GM19328 (cell line): ENCODE measurements at regions not wholly inside any gene's neighbourhood (a gene's known extent, or its start where the extent isn't known, plus 50 kb on each side); places are given as distances from the start of the nearest gene placed in this dataset.
"Not testable (repeated sequence)": the region's sequence is repeated elsewhere in the genome, so short reads cannot be mapped to it uniquely, and the experiment has no call there.

ENCODE experiments used
- ATAC-seq: cut with Tn5 transposase; IDR thresholded peaks from one replicate; pipeline ENCODE4 v1.9.1; 2021; ENCODE audit warnings: mild to moderate bottlenecking, moderate library complexity; ENCODE audit not compliant: unreplicated experiment

DNA sequence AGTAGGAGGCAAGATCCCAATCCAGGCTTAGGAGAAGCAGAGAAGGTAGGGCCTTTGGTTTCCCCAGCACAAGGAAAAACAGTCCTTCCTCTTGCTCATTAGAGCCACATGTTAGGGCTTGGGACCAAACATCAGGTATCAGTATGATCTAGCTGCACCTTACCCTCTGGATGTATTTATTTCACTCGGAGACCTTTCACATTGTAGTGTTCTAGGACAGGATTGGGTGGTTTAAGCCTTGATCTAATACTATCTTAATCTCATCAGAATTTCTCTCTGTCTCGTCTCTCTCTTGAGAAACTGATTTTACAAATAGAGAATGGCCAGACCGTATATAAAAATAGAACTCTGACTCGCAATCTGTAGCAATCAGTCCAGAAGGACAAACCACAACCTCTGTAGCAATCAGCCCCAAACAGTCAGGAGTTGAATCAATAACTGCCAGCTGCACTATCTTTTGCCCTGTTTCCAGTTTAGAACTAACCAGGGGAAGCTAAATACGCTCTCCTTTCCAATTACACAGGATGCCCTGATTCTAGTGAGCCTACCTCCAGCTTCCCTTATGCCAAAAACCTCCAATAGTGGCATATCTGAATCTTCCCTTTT is 207.1 kb downstream of the TDRD15 start:
- ATAC-seq: no peak

GRCh38 chr2:21331625-21332370 is 208.0 kb downstream of the TDRD15 start:
- no peak for ATAC-seq

GRCh38 chr2:21332993-21333625 is 209.3 kb downstream of the TDRD15 start:
- ATAC-seq: no peak

DNA sequence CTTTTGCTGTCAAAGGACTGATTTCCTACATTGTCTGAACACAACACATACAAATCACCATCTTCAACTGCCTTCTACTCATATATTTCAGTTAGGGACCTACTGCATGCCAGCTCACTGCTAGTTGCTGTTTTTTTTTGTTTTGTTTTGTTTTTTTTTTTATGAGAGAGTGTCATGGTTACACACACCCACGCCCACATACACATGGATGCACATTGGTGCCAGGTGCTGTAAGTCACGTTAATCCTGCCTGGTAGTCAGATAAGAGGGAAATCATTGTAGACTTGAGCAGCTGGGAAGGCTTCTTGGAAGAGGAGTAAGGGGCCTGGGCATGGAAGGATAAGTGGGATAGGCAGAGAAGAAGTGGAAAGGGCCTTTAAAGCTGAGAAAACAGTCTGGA is 209.9 kb downstream of the TDRD15 start:
- ATAC-seq: no peak

DNA sequence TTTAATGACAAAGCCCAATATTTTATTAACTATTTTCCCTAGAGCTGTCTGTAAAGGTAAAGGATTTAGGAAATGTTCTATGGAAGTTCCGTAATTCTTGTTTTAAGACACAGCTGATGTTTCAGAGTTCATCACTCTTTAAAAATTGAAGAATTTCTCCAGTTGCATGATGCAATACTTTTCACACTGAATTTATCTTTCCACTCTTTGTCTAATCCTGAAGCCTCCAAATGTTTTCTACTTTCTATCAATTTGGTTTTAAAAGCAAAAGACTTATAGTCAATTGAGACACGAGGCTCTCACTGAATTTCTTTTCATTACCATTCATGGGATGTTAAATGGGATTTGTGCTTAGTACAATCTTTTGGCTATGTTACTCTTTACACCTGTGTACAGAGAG is 223.2 kb downstream of the TDRD15 start:
- ATAC-seq: no peak

DNA sequence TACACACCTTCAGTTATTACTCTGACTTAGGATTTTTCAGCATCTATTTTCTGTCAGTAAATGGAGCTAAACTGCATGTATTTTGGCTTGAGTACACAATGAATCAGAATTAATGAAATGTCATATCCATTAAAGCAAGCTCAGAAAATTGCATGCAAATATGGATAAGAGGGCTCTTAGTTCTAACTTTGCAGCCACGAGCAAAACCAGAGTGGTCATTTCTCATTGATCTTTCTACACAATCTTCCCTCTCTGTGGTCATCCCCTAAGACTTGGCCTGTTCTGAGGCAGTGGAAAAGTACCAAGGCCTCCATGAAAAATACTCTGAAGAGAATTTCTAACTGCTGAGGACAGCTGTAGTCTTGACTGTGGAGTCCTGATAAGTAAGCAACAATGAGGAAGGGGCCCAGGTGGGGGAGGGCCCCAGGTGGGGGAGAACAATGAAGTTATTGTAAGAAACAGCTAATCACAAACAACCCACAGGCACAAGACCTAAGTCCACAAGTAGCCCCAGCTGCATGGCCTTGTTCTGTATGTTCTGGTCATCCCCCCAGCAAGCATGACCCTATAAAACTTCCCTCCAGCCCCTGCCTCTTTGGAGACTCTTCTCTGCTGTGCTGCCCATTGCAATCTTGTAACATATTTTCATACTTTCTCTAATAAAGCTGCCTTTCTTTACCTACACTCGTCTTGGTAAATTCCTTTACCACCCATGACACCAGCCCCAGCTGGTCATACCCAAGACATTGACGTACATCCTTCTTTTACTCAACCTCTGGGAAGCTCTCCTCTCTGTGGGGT is 230.3 kb downstream of the TDRD15 start:
- ATAC-seq: no peak

DNA sequence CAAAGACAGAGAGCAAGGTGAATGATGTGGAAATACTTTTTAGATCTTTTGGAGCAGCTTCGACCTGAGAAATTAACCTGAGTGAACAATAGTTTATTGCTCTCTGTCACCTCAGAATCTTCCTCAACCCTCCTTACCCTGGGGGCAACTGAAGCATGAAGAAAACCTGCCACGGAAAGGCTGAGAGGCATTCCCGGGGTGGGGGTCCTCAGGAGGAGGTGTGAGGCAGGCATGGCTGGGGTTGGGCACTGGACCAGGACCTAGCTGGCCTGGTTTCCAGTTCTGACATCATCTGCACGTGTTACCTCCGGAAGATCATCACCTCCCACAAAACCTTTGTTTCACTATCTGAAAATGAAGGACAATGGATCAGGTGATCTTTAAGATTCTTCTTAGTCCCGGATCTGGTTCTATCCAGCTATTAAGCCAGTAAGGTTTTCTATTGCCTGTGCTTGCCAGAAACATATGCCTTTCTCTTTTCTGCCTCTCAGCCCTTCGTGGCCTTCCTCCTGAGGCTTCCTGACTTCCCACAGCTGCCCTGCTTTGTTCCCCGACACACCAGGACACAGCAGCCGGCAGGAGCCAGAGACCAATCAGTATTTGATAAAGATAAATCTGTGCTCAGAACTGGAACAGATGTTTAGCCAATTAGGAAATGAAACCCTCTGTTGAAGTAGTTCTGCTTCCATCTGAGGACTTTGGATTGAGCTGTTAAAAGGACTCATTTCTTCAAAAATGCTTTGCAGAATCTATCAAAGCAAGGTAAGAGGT is 232.5 kb downstream of the TDRD15 start:
- no peak for ATAC-seq

DNA sequence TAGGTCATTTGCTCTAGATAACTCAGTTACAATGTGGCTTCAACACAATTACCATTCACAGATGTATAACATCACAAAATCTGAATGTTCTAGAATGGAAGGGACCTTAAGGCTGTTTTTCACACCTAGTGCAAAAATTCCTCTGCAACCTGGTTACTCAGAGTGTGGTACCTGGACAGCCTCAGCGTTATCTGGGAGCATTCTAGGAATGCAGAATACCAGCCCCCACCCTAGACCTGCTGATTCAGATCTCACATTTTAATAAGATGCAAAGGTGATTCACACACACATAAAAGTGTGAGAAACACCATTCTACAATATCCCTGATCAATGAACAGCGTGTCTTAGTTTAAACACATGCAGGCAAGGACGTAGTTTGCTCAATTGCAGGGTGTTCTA is 233.1 kb downstream of the TDRD15 start:
- ATAC-seq: no peak

- ATAC-seq: no peak
These were observed 235.2 kb downstream of the TDRD15 start for GRCh38 chr2:21358976-21359375.

DNA sequence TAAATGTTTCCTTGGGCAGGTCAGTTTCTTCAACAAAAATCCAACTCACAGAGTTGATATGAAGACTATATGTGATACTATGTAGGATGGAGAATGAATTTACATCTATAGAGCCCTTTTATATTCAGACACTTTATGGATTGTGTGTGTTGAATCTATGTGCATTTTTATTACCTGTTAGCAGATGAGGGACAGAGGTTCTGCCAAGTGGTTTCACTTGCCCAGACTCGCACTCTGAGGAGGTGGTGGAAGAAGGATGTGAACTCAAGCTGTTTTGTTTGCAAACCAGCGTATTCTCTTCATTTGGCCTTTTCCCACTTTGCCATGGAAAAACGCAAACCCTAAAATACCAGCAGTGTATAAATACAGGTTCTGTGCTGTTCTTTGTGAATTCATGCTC is 237.6 kb downstream of the TDRD15 start:
- no peak for ATAC-seq

GRCh38 chr2:21361957-21362486 is 238.3 kb downstream of the TDRD15 start:
- ATAC-seq: no peak

DNA sequence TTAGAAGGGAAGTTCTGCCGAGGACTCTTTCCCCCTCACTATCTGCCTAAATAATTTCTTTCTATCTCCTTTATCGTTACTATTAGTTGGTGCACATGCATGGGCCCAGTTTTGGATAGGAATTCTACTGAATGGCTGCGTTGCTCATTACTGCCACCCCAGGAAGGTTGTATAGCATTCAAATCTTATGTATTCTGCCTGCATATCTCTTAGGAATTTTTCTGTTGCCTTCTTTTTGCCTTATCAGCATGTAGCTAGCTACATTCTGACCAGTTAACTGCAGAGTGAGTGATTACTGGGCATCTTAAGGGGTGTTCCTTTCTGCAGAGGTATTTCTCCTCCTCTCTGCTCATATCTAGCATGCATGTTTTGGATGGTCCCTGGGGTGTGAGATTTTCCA is 239.6 kb downstream of the TDRD15 start:
- ATAC-seq: no peak

GRCh38 chr2:21367421-21367820 is 243.7 kb downstream of the TDRD15 start:
- ATAC-seq: no peak

DNA sequence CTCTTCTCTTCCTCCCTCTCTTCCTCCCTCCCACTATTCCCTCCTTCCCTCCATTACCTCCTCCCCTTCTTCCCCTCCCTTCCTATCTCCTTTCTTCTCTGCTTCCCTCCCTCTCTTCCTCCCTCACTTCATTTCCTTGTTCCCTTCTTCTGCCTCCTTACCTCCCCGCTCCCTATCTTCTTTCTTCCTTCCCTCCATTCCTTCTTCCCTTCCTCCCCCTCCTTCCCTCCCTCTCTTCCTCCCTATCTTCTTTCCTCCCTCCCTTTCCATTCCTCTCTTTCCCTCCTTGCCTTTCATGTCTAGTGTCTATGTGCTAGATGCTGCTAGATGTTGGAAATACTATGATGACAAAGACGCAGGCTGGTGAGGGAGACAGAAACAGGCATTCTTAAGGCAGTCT is 246.0 kb downstream of the TDRD15 start:
- ATAC-seq: no peak

GRCh38 chr2:21371499-21372003 is 247.8 kb downstream of the TDRD15 start:
- no peak for ATAC-seq

DNA sequence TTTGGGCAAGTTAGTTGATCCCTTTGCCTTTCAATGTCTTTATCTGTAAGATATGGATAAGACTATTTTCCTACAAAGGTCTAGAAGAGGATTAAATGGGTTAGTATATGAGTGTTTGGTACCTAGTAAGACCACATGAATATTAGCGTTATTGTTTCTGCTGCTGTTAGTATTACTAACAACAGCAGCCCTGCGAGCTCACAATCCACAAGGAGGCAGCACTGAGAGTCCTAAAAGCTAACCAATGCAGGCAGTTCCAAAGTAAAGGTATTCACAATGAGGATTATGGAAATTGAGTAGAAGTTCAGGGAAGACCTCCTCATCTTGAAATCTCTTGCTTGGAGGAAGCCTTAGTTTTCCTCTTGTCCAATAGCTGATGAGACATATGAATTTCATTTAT is 248.9 kb downstream of the TDRD15 start:
- no peak for ATAC-seq

- no peak for ATAC-seq
These were observed 253.1 kb downstream of the TDRD15 start for GRCh38 chr2:21376864-21377263.

DNA sequence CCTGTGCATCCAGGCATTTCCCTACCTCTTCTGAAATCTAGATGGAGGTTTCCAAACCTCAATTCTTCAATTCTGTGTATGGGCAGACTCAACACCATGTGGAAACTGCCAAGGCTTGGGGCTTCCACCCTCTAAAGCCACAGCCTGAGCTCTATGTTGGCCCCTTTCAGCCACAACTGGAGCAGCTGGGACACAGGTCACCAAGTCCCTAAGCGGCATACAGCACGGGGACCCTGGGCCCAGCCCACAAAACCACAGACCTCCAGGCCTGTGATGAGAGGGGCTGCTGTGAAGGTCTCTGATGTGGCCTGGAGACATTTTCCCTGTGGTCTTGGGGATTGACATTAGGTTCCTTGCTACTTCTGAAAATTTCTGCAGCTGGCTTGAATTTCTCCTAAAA is 255.4 kb downstream of the TDRD15 start:
- ATAC-seq: no peak

- ATAC-seq: not testable (repeated sequence)
These were observed 255.9 kb downstream of the TDRD15 start for GRCh38 chr2:21379668-21380067.

DNA sequence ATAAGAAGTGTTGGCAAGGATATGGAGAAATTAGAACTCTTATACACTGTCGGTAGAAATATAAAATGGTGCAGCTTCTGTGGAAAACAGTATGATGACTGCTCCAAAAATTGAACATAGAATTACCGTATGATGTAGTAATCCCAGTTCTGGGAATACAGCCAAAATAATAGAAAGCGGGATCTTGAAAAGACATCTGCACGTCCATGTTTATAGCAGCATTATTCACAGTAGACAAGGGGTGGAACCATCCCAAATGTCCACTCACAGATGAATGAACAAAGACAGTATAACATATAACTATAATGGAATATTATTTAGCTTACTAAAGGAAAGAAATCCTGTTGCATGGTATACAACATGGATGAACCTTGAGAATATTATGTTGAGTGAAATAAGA is 257.7 kb downstream of the TDRD15 start:
- ATAC-seq: no peak
